GM21619 (cell line): ENCODE measurements at regions not wholly inside any gene's neighbourhood (a gene's known extent, or its start where the extent isn't known, plus 50 kb on each side); places are given as distances from the start of the nearest gene placed in this dataset.

Experiments
- ATAC-seq: cut with Tn5 transposase; IDR thresholded peaks from one replicate; pipeline ENCODE4 v1.9.1; 2021; ENCODE audit not compliant: unreplicated experiment

- ATAC-seq, result no peak
These were observed 154.7 kb downstream of the KTN1 start for GRCh38 chr14:55734731-55735130.

DNA sequence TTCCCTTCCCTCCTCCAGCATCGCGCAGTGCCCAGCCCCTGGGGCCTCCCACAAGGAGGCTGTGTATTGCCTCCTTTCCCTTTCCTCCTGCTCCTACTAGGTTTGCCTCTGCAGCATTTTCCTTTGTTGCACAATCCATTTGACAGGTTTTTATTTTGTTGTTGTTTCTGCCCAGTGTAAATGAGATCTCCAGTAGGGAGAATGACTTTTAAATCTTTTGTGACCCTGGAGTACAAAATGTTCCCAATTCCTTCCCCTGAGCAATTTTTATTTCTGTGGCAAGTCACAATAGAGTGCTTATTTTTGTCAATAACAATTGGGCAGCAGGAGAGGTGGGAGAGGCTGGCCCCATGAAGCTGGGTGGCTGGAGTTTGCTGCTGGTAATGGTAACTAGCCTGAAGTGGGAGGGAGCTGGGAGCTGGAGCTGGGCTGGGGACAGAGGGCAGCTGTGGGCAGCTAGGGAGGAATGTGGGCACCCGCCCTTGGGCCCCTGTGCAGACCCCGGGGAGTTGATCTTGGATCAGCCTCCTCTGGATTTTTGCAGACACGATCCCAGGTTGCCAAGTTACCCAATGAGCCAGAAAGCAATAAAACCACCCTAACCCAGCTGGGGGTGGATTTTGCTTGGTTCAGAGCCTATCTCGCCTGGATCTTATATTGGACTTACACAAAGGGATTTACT lies 160.1 kb downstream of the KTN1 start:
- no peak for ATAC-seq

GRCh38 chr14:55740649-55740989 lies 160.6 kb downstream of the KTN1 start:
- ATAC-seq, result no peak

GRCh38 chr14:55741240-55741639 lies 161.2 kb downstream of the KTN1 start:
- no peak for ATAC-seq

GRCh38 chr14:55743551-55743950 lies 163.5 kb downstream of the KTN1 start:
- no peak for ATAC-seq

DNA sequence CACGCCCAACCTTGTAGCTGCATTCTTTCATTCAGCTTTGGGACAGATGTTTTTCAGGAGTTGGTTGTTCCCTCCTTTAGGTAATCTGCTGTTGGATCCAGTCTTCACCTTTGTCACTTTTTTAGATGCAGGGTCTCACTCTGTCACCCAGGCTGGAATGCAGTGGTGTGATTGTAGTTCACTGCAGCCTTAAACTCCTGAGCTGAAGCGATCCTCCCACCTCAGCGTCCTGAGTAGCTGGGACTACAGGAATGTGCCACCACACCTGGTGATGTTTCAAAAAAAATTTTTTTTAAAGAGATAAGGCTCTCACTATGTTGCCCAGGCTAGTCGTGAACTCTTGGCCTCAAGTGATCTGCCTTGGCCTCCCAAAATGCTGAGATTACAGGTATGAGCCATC lies 164.3 kb downstream of the KTN1 start:
- ATAC-seq, result no peak

DNA sequence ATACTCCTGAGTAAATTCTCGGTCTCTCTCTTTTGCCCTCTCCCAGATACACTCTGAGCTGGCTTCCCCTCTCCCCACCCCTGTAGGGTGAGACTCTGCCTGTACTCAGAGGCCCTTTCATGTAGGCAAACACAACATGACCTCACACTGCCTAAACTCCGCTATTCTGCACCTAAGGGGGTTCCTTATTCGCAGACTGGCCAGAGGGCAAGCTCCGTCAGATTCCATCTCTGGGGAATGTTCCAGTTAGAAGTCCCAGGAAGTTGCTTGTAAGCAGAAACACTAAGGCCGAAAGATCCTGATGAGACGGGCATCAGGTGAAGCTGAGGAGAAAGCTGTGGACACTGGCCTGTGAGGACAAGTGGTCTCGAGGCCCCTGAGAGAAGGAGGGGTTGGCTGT lies 165.9 kb downstream of the KTN1 start:
- no peak for ATAC-seq

- ATAC-seq, result no peak
These were observed 166.6 kb downstream of the KTN1 start for GRCh38 chr14:55746558-55746957.

GRCh38 chr14:55747186-55747585 lies 167.2 kb downstream of the KTN1 start:
- no peak for ATAC-seq

DNA sequence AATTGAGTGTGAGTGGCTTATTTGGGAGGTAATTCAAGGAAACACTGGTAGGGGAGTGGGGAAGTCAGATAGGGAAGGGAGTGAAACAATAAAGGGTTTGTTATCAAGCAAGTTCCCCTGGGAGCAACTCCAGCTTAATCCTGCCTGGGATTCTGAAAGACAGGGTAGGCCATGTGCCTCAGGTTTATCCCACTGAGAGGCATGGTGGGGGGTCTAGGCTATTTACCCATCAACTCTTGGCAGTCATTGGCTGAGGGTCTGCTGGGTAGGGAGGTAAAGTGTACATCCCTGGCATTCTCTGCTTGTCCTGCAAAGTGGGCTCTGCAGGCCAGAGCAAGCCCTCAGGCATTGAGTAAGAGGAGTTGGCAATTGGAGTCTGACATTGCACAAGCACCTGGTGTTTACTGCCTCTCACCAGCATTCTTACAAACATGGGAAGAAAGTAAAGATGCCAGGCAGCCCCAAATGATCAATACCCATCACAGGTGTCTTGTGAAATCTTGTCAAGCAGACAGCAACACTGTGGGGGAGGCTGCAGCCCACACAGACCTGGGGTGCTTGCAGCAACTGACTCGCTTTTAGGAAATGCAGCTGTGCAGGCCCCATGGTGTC lies 169.3 kb downstream of the KTN1 start:
- no peak for ATAC-seq

GRCh38 chr14:55749946-55750345 lies 169.9 kb downstream of the KTN1 start:
- no peak for ATAC-seq

DNA sequence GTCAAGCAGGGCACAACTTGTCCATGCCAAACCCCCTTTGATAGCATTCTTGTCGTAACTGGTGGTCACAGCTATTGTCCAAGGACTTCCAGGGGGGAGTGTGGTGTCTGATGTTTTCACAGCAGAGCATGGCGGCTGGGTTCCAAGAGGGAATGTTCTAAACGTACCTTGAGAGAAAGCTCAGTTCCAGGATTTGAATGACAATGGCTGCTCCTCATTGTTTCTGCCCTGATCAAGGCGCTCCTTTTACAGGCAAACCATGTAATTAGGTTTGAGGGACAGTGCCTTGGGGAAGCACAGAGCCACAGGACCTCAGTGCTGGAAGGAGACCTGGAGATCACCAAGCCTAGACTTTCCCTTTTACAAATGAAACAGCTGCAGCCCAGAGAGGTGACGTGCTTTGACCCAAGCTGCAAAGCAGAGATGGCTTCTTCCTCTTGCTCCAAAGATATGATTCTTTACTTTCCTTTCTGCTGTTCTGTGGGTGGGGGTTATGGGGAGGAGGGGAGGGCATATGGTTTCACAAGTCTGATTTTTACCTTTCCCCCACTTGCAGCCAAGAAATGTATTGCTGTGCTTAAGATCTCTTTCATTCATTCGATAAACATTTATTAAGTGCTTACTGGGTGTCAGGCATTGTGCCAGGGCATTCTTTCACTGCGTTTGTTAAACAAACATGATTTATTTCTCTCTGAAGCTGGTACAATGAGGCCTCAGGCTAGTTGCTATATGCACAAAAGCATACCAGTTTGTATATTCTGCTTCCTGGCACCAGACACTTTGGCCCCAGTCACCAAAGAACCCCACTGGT lies 172.8 kb downstream of the KTN1 start:
- no peak for ATAC-seq

- no peak for ATAC-seq
These were observed 174.5 kb downstream of the KTN1 start for GRCh38 chr14:55754471-55754870.

DNA sequence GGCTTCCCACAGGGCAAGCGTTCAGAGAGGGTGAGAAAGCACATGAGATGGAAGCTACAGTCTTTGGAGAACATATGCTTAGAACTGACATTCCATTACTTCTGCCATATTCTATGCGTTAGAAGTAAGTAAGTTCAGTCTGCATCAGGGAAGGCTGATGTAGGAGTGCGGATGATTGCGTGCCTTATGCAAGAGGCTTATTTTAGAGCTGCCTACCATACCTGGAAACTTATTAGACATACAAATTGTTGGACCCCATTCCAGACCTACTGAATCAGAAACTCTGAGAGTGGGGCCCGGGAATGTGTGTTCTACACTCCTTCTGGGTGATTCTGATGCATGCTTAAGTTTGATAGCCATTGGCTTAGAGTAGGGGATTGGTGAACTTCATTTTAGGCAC lies 174.9 kb downstream of the KTN1 start:
- no peak for ATAC-seq

DNA sequence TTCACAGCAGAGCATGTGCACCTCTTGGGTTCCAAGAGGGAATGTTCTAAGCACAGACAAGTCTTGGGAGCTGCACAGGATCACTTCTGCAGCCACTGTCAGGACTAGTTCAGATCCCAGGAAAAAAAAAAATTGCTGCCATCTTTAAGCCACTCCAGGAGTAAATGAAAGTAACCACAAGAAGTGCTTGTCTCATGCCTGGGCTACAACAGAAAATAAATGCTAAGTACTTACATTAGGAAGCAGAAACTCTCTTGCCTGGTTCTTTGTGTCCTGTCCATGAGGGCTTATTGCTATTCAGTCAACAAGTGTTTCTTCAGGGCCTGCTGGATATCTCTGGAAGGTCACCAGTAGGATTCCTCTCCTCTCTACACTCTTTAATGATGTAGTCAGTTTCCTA lies 176.1 kb downstream of the KTN1 start:
- no peak for ATAC-seq

DNA sequence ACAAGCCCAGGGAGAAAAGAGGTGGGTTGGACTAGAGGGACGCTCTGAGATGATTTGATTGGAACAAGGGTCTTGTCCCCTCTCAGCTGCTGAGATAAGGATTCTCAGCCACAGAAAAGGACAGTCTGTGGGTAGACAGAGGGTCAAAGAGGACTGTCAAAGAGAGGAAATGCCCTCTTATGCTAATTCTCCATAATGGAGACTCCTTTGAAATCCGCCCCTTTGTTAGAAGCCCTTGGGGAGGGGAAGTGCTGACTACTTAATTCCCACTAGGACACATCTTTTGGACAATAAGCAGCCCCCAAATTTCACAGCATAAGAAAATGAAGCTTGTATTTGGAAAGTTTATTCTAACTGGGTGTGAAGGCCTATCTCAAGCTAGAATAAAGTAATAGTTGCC lies 176.6 kb downstream of the KTN1 start:
- no peak for ATAC-seq

- ATAC-seq, result no peak
These were observed 178.8 kb downstream of the KTN1 start for GRCh38 chr14:55758796-55759195.

- ATAC-seq, result no peak
These were observed 181.0 kb downstream of the KTN1 start for GRCh38 chr14:55760789-55761566.

DNA sequence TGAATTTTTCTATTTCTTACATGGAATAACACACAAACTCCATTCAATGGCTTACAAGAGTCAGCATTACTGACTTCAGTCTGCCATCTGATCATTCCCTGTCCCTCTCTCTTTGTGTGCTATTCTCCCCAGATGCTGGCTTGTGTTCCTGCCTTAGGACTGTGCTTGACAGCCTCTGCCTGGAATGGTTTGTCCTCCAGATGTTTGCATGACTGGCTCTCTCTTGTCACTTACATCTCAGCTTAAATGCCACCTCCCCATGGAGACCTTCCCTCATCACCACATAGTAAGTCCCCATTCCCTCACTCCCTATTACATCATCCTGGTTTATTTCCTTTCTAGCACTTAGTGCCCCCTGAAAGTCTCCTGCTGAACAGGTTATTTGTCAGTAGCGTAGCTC lies 181.6 kb downstream of the KTN1 start:
- ATAC-seq, result no peak

DNA sequence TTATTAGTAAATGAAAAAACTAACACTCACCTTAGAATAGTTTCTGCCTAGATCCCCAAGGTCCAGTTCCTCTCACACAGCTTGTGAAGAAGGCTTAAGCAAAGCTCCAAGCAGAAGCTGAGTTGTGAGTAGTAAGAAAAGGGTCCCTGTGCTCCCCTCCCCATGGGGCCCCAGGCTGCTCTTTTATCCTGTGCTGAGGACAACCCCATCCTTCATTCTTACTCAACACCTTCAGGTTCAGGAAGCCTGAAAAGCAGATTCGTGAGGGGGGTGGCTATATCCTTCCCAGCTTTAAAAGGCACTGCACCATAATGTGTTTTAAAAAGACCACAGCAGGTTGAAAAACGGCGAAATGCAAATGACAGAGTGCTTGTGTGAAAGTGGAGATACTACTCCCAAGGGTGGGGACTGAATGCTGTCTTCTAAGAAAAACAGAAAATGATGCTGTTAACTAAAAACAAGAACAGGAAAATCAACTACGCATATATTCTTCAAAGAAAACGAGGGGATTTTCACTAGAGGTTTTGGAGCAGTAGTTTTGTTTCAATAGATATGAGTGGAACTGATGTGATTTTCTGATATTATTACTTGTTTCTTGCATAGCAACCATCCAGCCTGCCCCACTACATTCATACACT lies 182.7 kb downstream of the KTN1 start:
- peak; percentile 78 for ATAC-seq

GRCh38 chr14:55764784-55765183 lies 184.8 kb downstream of the KTN1 start:
- ATAC-seq, result no peak
